ENCODE measurements at regions not wholly inside any gene's neighbourhood (a gene's known extent, or its start where the extent isn't known, plus 50 kb on each side); places are given as distances from the start of the nearest gene placed in this dataset.

- H3K27me3 Mint-ChIP-seq (ENCODE audit: insufficient read depth, low read depth, poor library complexity): peaks cover 1% of the 10 kb centered on the region
- H3K9me3 Mint-ChIP-seq: peaks cover 5% of the 10 kb centered on the region; the same call in 1 of the 3 replicates
- H3K27me3 ChIP-seq (ENCODE audit: insufficient read depth): no peaks in the 10 kb centered on the region
- no peaks in the 10 kb centered on the region for H3K4me1 Mint-ChIP-seq
- no peak for TF ChIP-seq ZNF331 (CRISPR knock-in tag; IDR thresholded peaks at IDR 0.05; ENCODE audit: low read depth)
- TF ChIP-seq POLR2AphosphoS5 (IDR thresholded peaks at IDR 0.05; ENCODE audit: low read depth): no peak
- no peak for TF ChIP-seq JUNB (IDR thresholded peaks at IDR 0.05; ENCODE audit: unreplicated experiment)
- TF ChIP-seq EZH2 (IDR thresholded peaks at IDR 0.05; ENCODE audit: low read depth, unreplicated experiment): no peak
- TF ChIP-seq REST (IDR thresholded peaks at IDR 0.05; ENCODE audit: unreplicated experiment): no peak
- TF ChIP-seq ZNF462 (CRISPR knock-in tag; IDR thresholded peaks at IDR 0.05): no peak
- TF ChIP-seq, protein P1, sequence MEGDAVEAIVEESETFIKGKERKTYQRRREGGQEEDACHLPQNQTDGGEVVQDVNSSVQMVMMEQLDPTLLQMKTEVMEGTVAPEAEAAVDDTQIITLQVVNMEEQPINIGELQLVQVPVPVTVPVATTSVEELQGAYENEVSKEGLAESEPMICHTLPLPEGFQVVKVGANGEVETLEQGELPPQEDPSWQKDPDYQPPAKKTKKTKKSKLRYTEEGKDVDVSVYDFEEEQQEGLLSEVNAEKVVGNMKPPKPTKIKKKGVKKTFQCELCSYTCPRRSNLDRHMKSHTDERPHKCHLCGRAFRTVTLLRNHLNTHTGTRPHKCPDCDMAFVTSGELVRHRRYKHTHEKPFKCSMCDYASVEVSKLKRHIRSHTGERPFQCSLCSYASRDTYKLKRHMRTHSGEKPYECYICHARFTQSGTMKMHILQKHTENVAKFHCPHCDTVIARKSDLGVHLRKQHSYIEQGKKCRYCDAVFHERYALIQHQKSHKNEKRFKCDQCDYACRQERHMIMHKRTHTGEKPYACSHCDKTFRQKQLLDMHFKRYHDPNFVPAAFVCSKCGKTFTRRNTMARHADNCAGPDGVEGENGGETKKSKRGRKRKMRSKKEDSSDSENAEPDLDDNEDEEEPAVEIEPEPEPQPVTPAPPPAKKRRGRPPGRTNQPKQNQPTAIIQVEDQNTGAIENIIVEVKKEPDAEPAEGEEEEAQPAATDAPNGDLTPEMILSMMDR (conservative IDR thresholded peaks at IDR 0.05; ENCODE audit: low read depth in 2 of 2): no peak
- TF ChIP-seq, protein P2, sequence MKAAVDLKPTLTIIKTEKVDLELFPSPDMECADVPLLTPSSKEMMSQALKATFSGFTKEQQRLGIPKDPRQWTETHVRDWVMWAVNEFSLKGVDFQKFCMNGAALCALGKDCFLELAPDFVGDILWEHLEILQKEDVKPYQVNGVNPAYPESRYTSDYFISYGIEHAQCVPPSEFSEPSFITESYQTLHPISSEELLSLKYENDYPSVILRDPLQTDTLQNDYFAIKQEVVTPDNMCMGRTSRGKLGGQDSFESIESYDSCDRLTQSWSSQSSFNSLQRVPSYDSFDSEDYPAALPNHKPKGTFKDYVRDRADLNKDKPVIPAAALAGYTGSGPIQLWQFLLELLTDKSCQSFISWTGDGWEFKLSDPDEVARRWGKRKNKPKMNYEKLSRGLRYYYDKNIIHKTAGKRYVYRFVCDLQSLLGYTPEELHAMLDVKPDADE (IDR thresholded peaks at IDR 0.05): no peak
- no peak for TF ChIP-seq STAT1 (IDR thresholded peaks at IDR 0.05; ENCODE audit: unreplicated experiment)
- TF ChIP-seq NANOG (IDR thresholded peaks at IDR 0.05; ENCODE audit: borderline replicate concordance): no peak
- no peak for TF ChIP-seq CREB1 (CRISPR knock-in tag; IDR thresholded peaks at IDR 0.05; ENCODE audit: low read depth)
- TF ChIP-seq EZH2phosphoT487 (IDR thresholded peaks at IDR 0.05; ENCODE audit: unreplicated experiment): no peak
- H3K79me2 ChIP-seq (replicated peaks; ENCODE audit: insufficient read depth): no peaks in the 10 kb centered on the region
- H3K9me2 ChIP-seq (ENCODE audit: insufficient read depth): 0 out of 2 replicates have a peak, but pooled peaks cover 11% of the 10 kb centered on the region
- H4K20me1 ChIP-seq (replicated peaks; ENCODE audit: insufficient read depth): no peaks in the 10 kb centered on the region
- no peak overlapping the region for H3K4me2 ChIP-seq
- ATAC-seq (no peak), DNase-seq (ENCODE audit: low spot score) (no peak)
- H3K4me3 Mint-ChIP-seq: no peak overlapping the region
- H3K36me3 ChIP-seq (ENCODE audit: insufficient read depth): no peaks in the 10 kb centered on the region
- no peak overlapping the region for H3K27ac Mint-ChIP-seq
- H3F3A ChIP-seq (replicated peaks; ENCODE audit: low read depth): no peaks in the 10 kb centered on the region
- no peak overlapping the region for H3K27ac ChIP-seq (ENCODE audit: low read depth)
- H3K4me3 ChIP-seq: no peak overlapping the region
- no peak overlapping the region for H2AFZ ChIP-seq
- H3K4me1 ChIP-seq (ENCODE audit: insufficient read depth): no peaks in the 10 kb centered on the region
- H3K36me3 Mint-ChIP-seq (ENCODE audit: low read depth): no peaks in the 10 kb centered on the region
These were observed 648.3 kb downstream of the TNS3 start for GRCh38 chr7:46933596-46933995.
